GM12864 (cell line): ENCODE measurements at regions not wholly inside any gene's neighbourhood (a gene's known extent, or its start where the extent isn't known, plus 50 kb on each side); places are given as distances from the start of the nearest gene placed in this dataset.
"Not testable (repeated sequence)": the region's sequence is repeated elsewhere in the genome, so short reads cannot be mapped to it uniquely, and the experiment has no call there.

ENCODE experiments used
- DNase-seq: peaks from one replicate; pipeline ENCODE4 v3.0.0-alpha.2; 2011; ENCODE audit warnings: low read depth
- H3K4me3 ChIP-seq: 2 replicates; pipeline ENCODE4 v1.5.1; 2011; ENCODE audit warnings: mild to moderate bottlenecking, low read depth, low read length, control low read depth
- TF ChIP-seq, protein P1 (sequence below): IDR thresholded peaks from 2 replicates; pipeline ENCODE4 v1.5.1; 2011; ENCODE audit warnings: low read depth, mild to moderate bottlenecking, moderate library complexity, low read length, control low read depth, inconsistent platforms; ENCODE audit errors: missing control alignments

DNA sequence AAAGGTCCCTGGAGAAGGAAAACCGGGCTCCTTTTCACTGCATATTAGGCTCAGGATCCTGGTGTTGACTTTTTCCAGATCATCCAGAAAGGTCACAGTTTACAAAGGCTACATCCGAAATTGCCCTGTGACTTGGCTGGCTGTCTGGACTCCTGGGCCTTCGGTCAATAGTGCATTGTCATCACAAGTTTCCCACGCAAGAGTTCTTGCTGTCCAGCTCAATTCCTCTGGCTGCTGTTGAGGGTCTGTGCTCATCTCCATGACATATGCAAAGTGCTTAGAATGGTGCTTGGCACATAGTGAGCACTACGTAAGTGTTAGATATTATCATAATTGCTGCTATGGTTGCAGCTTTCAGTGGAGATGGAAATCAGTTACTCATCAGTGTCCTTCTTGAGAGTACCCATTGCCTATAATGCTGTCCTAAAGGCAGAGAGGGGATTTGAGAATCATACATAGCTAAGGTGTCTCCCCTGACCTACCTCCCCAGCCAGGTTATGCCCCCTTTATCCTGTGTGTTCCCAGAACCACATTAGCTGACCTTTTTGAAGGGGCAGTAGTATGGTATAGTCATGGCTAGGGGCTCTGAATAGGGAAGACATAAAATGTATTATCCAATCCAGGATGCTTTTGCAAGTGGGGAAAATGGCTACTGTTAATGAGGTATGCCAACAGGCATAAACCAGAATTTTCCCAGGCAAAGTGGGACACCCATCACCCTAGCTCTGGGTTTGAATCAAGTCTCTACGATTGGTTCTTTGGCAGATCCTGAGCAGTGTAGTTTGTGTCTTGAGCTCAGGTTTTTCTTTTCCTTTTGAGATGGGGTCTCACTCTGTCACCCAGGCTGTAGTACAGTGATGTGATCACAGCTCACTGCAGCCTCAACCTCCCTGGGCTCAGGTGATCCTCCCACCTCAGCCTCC is 132.0 kb upstream of the CCND2 start:
- no peak for DNase-seq
- TF ChIP-seq, protein P1, sequence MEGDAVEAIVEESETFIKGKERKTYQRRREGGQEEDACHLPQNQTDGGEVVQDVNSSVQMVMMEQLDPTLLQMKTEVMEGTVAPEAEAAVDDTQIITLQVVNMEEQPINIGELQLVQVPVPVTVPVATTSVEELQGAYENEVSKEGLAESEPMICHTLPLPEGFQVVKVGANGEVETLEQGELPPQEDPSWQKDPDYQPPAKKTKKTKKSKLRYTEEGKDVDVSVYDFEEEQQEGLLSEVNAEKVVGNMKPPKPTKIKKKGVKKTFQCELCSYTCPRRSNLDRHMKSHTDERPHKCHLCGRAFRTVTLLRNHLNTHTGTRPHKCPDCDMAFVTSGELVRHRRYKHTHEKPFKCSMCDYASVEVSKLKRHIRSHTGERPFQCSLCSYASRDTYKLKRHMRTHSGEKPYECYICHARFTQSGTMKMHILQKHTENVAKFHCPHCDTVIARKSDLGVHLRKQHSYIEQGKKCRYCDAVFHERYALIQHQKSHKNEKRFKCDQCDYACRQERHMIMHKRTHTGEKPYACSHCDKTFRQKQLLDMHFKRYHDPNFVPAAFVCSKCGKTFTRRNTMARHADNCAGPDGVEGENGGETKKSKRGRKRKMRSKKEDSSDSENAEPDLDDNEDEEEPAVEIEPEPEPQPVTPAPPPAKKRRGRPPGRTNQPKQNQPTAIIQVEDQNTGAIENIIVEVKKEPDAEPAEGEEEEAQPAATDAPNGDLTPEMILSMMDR: no peak
- no peak overlapping the region for H3K4me3 ChIP-seq

DNA sequence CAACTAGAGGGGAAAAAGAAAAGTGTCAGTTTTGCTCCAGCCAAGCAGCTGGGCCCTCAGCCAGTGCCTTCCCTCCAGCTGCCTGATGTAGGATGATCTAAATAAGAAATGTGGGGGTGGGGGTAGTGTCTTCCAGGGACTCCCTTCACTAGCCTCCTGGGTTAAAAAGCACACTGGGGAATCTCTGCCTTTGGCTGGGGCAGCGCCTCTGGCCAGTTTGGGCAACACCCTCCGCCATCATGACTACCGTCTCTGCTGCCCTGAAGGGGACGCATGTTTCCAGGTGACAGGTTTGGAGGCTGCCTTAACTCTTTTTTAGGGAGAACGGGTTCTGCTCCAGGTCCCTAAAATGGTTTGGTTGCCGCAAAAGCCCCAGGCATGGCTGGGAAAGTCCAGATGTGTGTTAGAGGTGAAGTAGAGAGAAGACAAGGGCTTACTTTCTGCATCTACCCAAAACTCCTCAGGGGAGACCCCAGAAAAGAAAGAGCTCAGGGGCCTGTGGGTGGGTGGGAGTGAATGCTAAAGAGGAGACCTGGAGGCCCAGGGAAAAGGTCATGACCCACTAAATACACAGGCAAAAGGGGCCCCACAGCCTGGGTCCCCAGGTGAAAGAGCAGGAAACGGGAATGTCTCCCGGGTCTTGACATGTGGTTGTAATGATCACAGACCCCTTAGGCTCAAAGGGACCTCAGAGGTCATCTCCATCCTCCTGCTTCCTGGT is 132.8 kb upstream of the CCND2 start:
- TF ChIP-seq, protein P1: no peak
- no peak overlapping the region for H3K4me3 ChIP-seq
- DNase-seq: no peak

DNA sequence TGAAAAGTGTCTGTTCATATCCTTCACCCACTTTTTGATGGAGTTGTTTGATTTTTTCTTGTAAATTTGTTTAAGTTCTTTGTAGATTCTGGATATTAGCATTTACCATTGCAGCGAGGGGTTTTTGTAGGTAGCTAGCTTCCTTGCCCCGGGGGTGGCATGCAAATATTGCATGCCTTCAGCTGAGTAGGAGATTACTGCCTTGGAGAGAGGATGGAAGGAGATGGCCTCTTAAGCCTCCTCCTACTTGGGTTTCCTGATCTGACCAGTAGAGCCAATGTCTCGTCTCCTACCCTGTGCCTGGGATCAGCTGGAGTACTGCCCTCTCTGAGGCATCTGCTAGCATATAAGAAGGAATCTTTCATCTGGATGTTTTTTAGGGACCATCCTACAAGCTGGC is 134.4 kb upstream of the CCND2 start:
- TF ChIP-seq, protein P1: no peak
- H3K4me3 ChIP-seq: no peak overlapping the region
- no peak for DNase-seq

DNA sequence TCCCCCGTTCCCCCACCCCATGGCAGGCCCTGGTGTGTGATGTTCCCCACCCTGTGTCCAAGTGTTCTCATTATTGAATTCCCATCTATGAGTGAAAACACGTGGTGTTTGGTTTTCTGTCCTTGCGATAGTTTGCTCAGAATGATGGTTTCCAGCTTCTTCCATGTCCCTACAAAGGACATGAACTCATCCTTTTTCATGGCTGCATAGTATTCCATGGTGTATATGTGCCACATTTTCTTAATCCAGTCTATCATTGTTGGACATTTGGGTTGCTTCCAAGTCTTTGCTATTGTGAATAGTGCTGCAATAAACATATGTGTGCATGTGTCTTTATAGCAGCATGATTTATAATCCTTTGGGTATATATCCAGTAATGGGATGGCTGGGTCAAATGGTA is 135.0 kb upstream of the CCND2 start:
- DNase-seq, H3K4me3 ChIP-seq: not testable (repeated sequence)

DNA sequence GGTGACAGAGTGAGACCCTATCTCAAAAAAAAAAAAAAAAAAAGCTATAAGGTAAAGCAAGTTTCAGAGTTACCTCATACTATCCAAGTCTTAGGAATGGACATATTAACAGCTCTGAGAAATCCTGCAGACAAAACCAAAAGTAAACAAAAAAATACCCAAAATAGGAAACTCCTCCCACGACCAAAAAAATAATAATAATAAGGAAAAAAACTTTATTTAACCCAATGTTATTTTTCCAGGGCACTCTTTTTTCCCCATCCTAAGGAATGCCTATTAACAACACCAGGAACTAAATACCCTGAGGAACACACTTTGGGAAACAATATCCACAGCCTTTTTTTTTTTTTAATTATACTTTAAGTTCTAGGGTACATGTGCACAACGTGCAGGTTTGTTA is 135.5 kb upstream of the CCND2 start:
- H3K4me3 ChIP-seq: no peak overlapping the region
- TF ChIP-seq, protein P1: no peak
- DNase-seq: no peak

DNA sequence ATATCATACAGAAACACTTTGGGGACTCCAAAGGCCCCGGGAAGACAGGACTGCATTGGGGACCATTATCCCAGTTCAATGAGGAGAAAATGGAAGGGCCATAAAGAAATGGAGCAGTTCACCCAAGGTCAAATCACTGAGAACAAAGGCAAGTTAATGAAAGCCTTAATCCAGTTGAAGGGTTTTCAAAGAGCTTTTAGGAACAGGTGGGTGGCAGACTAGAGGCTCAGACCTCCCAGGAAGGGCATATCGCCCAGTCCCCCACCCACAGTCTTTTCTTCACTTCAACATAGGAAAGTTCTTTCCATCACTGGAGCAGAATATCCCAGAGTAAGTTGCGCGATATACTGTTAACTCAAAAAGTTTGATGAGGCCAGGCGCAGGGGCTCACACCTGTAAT is 136.1 kb upstream of the CCND2 start:
- no peak for DNase-seq
- no peak overlapping the region for H3K4me3 ChIP-seq
- TF ChIP-seq, protein P1: no peak

DNA sequence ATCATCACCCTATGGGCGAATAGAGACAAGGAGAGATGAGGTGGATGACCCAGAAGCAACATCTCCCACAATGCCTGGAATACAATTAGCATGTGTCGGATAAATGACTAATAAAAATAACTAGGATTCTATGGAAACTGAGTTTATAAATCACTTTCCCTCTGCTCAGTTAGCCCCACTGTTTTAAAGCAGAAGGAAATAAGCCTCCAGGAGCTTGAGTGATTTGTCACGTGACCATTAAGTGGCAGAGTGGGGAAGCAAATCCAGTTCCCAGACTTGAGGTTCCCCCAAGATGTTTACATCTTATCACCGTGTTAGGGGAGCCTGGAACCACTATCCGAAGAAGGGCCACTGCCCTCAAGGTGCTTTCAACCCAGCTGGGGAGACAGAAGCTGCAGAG is 136.5 kb upstream of the CCND2 start:
- DNase-seq: no peak
- TF ChIP-seq, protein P1: no peak
- no peak overlapping the region for H3K4me3 ChIP-seq
